GM18951 (cell line): ENCODE measurements at regions not wholly inside any gene's neighbourhood (a gene's known extent, or its start where the extent isn't known, plus 50 kb on each side); places are given as distances from the start of the nearest gene placed in this dataset.

Source experiments
- POLR2A ChIP-seq: IDR thresholded peaks from 4 replicates; pipeline ENCODE4 v1.6.1; 2011; ENCODE audit warnings: mild to moderate bottlenecking; ENCODE audit not compliant: insufficient read length, insufficient read depth; ENCODE audit errors: extremely low read depth
- in situ Hi-C: fragments of 300-500 bp; cut with MboI; formaldehyde crosslinking; loops from one replicate; pipeline ENCODE4 v1.12.0; 2022; ENCODE audit warnings: low sequenced_read_pairs, mixed read lengths, inconsistent platforms; ENCODE audit not compliant: unreplicated experiment

- in situ Hi-C loops: no loop called here
- TF ChIP-seq POLR2A: no peak
Measured at GRCh38 chr5:103353581-103353980, 95.0 kb downstream of the MACIR start.

- in situ Hi-C loops: no loop called here
- TF ChIP-seq POLR2A: no peak
Measured at GRCh38 chr5:103347716-103348423, 89.3 kb downstream of the MACIR start.

GRCh38 chr5:103346162-103346748 lies 87.7 kb downstream of the MACIR start:
- no peak for TF ChIP-seq POLR2A
- in situ Hi-C loops: no loop called here

GRCh38 chr5:103345461-103345860 lies 86.9 kb downstream of the MACIR start:
- TF ChIP-seq POLR2A: no peak
- in situ Hi-C loops: no loop called here

- no peak for TF ChIP-seq POLR2A
Measured at GRCh38 chr5:103340717-103341388, 82.3 kb downstream of the MACIR start.

GRCh38 chr5:103340132-103340531 lies 81.6 kb downstream of the MACIR start:
- TF ChIP-seq POLR2A: no peak
- in situ Hi-C loops: no loop called here

More at GRCh38 chr5:103340717-103341388, 82.3 kb downstream of the MACIR start:
- in situ Hi-C loops: no loop called here

GRCh38 chr5:103336941-103337340 lies 78.4 kb downstream of the MACIR start:
- TF ChIP-seq POLR2A: no peak
- in situ Hi-C loops: no loop called here

- TF ChIP-seq POLR2A: no peak
- in situ Hi-C loops: no loop called here
Measured at GRCh38 chr5:103333376-103333775, 74.8 kb downstream of the MACIR start.

GRCh38 chr5:103330875-103331274 lies 72.3 kb downstream of the MACIR start:
- in situ Hi-C loops: no loop called here
- no peak for TF ChIP-seq POLR2A
